DOHH2 (cell line): ENCODE measurements at regions not wholly inside any gene's neighbourhood (a gene's known extent, or its start where the extent isn't known, plus 50 kb on each side); places are given as distances from the start of the nearest gene placed in this dataset.

Source experiments
- CTCF ChIP-seq: fragments of 200-600 bp; sonication (generic); IDR thresholded peaks from one replicate; pipeline ENCODE4 v1.5.1; 2014; ENCODE audit warnings: antibody characterized with exemption, mild to moderate bottlenecking, low read depth, low read length; ENCODE audit not compliant: poor library complexity, severe bottlenecking
- EZH2phosphoT487 ChIP-seq: fragments of 200-600 bp; sonication (generic); IDR thresholded peaks from 2 replicates; pipeline ENCODE4 v1.6.1; 2017; ENCODE audit warnings: borderline replicate concordance, mild to moderate bottlenecking, antibody characterized with exemption, low read length, moderate library complexity, mixed read lengths

GRCh38 chr10:108632144-108632543 is 1291.2 kb downstream of the XPNPEP1 start:
- TF ChIP-seq EZH2phosphoT487 (no peak), CTCF (no peak)
